DMS 273 (cell line): ENCODE measurements at regions not wholly inside any gene's neighbourhood (a gene's known extent, or its start where the extent isn't known, plus 50 kb on each side); places are given as distances from the start of the nearest gene placed in this dataset.

Experiments used
- DNase-seq: peaks from one replicate; lab custom pipeline; 2025; ENCODE audit not compliant: unreplicated experiment; lab: John Stamatoyannopoulos, UW

DNA sequence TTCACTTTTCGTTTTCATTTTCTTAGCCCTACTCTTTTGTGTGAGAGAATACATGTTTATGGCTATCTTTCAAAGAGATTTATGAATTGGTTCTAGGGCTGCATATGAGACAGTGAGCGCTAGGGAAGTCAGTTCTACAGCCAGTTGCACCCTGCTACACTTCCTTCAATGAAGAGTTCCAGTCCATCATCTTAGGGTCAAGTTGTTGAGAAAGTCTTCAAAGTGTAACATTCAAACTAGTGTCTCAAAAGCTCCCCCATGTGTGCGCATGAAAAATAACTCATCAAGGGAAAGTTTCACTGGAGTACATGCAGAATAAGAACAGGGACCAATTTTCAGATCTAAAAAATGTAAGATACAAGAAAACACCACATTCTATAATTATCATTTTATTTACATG lies 317.2 kb downstream of the DEPDC1B start:
- peak; percentile 61 for DNase-seq

DNA sequence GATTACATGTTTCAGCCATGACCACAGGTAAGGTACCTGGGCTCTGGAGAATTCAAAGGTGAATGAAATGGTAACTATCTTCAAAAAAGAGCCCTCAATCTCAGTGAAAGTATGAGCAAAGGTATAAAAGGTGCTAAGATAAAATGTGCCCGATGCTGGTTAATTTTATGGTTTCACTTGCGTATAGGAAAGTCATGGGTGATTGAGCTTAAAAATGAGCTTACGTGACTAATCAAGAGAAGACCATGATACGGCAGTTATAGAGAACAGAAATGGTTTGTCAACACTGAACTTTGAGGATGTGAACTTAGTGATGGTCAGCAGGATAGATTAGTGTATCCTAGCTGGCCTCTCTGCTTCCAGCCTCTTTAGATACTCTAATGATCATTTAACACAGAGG lies 320.1 kb downstream of the DEPDC1B start:
- no peak for DNase-seq

DNA sequence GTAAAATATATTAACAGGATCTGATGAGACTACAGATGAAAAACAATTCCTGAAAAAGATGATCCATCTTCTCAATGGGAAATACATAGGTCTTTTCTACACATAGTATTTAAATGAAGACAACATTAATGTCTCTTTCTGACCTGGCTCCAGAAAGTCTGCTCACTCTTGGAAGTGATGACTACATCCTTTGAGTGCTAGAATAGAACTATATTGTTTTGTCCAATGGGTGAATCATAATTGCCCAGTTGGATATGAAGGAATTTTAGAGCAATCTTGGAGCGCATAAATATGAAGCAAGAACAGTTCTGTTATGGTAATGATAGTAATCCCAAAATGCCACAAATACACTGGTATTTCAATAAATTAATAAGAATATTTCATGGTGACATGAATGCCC lies 322.1 kb downstream of the DEPDC1B start:
- DNase-seq: no peak

DNA sequence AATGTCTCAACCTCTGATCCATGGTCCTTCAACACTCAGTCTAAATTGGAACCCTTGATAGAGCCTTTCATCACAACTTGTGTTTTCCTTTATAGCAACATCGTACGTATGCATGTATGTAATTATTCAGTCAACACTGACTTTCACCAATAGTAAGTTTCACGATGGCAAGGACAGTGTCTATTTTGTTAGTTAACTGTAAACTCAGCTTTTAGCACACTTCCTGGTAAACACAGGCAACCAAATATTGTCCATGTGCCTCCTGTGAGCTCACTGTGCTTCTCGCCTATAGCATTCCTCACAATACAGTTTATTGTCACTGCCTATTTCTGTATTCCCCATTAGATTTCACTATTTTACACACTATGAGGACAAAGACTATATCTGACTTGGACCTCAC lies 323.1 kb downstream of the DEPDC1B start:
- no peak for DNase-seq

DNA sequence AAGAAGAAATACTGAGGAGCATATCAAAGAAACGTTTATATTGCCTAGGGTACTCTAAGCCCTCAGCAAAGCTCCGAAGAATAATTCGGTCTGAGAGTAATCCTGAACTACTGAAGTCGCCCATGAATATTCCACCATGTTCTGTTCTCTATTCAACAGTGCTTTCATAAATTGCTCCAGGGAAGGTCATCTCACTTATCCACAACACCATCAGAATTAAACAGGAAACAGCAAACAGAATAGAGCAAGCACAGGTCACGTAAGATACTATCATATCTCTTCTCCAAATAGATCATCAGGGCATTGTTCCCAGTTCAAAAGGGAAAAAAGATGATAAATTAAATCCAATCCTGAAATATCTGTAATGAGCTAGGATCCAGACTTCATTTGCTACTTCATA lies 325.6 kb downstream of the DEPDC1B start:
- DNase-seq: no peak

DNA sequence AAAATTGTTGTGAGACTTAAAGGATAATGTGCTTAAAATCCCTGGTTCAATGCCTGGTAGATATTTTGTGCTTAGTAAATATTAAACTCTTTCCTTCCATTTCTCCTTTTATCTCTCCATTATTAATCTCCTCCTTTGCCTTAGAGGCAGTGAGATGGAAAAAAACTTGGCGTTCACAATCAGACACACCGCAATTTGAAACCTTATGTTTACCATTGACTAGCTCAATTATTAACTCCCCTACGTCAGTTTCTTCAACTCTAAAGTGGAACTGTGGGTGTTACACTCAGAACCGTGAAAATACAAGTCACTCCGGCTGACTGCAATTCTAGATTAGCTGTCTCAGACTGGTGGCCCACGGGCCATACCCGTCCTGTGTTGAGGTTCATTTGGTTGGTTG lies 327.2 kb downstream of the DEPDC1B start:
- DNase-seq: no peak

DNA sequence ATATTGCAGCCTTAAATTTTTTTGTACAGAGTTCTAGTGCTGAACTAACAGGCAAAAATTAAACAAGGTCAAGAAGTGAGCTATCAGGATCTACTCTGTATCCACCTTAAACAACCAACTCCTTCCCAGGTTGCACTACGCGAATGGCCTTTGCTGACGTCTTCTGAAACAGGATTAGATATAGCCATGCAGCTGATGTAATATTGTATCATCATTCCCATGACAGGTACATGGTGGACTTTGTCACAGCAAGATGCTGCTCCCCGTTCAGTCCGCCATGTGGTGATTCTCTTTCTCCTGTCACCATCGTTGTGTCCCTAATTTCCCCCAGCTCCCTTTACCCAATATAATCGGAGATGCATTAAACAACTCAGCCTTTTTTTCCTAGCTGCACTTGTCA lies 328.9 kb downstream of the DEPDC1B start:
- no peak for DNase-seq

DNA sequence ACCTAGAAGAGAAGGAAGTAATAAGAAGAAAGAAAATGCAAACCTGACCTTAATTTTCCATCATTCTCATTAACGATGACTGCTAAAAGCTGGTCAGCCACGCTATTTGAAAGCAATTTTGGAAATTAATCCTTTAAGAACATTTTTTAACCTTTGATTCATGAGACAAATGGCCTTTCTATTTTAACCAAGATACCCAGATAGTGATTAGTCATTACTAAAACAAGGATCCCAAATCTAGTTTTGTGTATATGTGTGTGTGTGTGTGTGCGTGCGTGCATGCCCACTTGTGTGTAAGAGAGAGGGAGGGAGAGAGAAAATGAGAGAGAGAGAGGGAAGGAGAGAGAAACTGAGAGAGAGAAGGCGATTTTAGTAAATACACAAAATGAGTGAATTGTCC lies 329.5 kb downstream of the DEPDC1B start:
- DNase-seq: no peak

DNA sequence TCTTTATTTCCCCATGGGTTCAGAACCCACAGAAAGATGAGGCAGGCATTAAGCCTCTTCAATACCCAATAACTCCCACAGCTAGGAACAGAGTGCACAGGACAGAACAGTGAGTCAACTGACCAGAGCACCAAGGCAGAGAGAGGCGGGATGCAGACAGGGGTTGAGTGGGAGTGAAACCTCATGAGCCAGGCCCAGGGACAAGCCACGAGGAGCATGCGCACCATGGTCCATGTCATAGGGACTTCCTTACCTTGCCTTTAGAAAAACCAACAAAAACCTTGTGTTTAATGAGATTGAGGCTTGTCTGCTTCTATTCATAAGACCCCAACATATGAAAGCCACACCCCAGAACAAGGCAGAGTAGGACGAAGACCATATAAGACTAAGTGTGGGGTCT lies 330.6 kb downstream of the DEPDC1B start:
- no peak for DNase-seq

DNA sequence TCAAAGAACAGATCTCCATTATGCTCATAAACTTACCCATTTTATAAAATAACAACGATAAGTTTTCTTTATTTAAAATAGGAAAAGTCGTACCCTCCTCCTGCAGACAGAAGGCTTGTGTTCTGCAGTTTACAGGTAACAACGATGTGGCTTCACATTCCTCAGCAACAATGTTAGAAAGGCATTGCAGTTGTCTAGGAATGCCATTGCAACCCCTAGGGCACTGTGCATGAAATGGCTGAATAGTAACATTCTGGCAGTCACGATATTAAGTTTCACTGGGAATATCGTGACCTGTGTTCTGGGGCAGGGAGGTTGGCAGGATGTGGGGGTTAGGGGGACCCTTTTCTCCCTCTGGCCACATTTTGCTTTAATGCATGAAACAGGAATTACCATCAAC lies 331.9 kb downstream of the DEPDC1B start:
- no peak for DNase-seq

DNA sequence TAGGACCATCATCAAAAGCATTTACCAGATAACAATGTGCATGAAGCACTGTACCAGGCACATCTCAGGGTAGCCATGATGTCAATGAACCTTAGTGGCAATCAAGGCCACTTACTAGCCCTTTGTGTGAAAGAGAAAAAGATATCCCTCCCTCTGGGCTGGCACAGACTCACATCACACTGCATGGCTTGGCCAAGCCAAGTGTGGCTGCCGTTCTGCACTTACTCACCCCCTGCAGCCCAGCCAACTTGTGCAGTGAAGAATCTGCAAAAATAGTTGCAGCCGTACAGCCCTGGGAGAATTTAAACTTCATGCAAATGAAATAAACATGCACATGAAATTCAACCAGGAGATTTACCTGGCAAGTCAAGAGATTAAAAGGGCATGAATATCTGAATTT lies 333.5 kb downstream of the DEPDC1B start:
- peak; percentile 19 for DNase-seq

DNA sequence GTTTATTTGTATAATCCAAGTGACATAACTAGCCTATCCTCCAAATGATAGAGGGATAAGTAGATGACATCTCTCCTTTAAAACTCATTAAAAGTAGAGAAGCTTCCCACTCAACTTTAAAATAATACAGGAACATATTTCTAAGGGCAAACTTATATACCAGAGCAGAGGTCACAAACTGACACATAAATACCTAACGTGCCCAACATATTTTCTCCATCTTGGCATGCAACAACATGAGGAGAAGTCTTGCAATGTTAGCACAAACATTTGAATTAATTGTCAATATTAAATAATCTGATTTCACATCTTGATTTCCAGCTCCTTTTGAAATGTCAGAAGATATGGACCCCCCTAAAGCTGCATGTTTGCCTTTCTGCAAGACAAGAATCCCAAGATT lies 335.0 kb downstream of the DEPDC1B start:
- DNase-seq: no peak

DNA sequence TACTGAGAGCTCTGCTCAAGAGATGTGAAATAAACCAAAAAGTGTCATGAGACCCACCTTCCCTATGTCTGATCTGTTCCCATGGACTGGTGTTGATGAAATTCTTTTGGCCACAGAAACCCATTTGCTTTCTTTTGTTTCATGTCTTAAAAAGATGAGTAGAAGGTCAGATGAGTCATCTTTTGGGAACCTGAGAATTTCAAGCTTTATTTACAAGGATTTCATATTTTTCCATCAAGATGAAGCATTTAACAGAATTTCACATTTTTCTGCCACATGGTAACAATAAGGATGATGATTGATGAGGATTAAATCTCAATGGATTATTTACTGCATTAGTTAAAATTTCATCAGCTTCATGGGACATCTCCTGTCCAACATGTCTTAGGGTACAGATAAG lies 337.8 kb downstream of the DEPDC1B start:
- no peak for DNase-seq

DNA sequence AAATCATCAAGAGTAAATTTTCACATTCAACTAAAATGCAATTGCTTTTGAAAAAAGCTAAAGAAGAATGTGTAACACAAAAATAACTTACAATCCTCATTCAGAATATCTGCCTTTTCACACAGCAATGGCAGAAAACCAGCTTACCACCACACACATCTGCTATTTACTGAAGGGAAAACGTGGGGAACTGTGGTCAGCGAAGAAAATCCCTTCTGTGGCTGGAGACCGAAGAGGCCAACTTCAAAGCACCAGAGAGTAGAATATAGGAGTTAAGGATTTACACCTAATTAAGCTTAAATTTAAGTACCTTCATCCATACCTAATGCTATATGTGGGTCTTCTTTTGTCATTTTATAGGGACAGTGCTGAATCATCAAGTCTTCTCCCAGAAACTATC lies 339.6 kb downstream of the DEPDC1B start:
- no peak for DNase-seq

DNA sequence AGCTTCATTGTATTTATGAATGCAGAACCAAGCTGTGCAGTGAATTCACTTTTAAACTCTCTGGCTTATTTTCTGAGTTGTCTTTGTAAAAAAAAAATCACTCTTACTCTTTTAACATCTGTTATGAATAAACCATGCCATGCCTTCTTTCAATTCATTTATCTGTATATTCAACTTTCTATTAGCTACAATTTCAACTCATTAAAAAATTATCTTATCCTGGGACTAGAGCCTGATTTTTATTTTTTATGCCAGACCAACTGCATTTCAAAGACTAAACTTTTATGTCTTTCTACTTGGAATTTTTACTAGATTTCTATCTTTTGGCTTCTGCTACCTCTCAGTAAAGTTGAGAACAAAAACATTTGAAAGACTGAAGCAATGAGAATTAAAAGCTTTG lies 342.7 kb downstream of the DEPDC1B start:
- no peak for DNase-seq

DNA sequence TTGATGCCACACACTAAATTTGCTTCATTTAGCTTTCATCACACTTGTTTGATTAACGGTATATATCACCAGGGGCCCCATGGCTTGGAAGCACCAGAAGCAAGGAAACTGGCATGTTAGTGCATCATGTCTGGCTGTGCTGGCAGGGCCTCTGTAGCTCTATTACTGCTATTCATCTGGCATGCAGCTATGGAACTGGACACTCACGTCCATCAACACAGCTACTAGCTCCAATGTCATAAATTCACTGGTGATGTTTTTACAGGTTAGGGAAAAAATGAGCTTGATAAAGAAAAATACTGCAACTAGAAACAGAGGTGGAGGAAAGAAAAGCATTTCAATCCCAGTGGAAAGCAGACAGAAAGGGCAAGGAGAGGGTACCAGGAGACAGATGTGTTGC lies 343.2 kb downstream of the DEPDC1B start:
- peak; percentile 12 for DNase-seq

DNA sequence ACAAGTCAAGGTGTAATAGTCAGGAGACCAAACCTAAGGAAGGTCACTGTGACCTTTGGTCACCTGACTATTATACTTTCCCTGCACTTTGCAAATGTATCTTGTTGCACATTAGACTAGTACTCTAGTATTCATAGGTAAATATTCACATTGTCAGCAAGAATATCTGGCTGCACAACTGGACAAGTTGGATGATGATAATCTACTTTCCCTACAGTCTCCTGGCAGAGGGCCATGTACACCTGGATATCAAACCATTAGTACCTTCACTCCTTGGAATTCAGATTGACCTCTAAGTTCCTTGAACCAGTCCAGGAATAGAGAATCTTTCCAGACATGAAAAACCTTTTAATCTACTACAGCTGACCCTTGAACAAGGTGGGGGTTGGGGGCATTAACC lies 344.8 kb downstream of the DEPDC1B start:
- no peak for DNase-seq

DNA sequence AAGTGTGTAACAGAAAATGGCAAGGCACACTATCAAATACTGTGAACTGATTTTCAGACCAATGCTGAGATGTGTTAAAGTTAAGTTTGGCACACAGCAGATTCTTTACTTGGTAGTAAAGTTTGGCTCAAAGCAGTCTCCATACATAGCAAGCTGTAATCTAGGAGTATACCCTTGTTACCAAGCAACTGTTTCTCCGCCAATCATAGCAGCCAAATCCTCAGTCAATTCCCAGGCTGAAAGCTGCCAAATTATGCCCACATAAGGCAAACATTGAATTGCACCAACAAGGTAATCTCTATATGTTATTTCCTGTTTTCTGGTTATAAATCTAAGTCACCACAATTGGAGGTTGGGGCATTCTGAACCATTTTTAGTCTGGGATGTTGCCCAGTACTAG lies 345.7 kb downstream of the DEPDC1B start:
- DNase-seq: peak; percentile 64

DNA sequence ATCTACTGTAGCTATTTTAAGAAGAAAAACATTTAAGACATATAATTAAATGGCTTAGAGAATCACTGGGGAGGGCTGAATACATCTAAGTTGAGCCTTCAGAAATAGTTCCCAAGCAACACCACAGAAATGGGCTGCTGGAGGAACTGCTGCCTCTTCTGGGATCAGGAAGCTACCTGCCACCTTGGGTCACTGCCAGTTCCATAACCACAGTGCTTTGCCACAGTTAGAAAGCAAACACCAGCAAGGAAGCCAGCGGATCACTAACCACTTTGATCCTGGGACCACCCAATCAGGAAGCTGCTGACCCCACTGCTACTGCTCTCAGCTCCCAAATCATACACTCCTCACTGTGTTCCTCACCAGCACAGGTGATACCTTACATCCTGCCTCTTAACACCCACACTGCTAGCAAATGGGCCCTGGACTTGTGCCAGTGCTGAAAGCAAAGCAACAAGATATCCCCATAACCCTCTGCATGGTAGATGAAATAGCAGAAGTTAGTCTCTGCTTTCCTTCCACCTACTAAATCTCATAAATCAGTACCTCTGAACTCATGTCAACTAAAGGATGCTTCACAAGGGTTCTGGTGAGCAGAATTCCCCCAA lies 346.9 kb downstream of the DEPDC1B start:
- peak; percentile 28 for DNase-seq

DNA sequence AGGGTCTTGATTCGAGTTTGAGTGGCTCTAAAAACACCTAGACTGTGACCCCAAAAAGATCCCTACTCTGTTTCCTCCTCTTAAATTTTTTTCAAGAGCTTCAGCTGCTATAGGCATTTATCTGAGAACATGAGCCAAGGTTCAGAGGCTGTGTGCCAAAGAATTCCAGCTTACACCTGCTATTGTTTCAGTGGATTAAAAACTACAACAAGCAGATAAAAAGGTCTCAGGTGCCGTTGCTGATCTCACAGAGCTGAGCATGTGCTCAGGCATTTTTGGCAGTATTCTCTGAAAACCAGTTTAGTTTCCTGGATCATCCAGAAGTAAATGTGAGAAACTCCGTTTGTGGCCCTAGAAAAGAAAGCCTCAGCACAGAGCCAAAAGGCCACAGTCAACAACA lies 349.2 kb downstream of the DEPDC1B start:
- no peak for DNase-seq

DNA sequence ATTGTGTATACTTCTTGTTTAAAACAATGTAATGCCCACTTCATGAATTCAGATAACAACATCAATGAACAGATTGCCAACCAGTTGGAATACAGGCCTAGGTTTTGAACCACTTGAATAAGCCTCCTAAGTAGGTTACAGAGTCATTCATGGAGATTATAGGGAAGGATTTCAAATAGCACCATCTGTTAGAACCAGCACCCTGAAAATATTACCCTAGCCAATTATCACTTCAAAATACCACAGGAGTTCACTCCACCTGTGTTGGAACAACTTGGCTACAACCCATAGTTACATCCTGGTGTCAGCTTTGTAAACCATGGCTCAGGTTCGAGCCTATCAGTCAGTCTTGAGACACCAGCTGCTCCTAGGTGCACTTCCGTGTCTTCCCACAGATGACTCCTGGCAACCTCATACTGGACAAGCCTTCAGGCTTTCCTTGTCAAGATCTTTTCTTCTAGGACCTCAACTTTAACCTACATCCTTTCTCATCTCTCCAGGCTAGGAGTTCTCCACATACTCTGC lies 350.0 kb downstream of the DEPDC1B start:
- peak; percentile 65 for DNase-seq

DNA sequence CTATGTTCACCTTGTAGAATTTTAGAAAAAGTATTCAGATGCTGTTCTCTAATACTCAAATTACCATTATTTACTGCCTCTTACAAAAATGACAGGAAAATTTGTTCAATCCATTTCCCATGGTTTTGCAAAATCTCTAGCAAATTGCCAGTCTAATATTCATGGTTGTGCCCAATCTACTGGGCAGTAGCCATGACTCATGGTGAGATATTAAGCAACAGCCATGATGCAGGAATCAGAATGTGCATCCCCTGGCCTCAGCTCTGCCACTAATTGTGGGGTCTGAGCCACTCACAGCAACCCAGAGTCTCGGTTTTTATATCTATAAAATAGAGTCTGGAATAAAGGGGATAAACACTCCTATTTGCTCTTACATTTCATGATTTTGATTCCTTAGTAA lies 353.6 kb downstream of the DEPDC1B start:
- no peak for DNase-seq

DNA sequence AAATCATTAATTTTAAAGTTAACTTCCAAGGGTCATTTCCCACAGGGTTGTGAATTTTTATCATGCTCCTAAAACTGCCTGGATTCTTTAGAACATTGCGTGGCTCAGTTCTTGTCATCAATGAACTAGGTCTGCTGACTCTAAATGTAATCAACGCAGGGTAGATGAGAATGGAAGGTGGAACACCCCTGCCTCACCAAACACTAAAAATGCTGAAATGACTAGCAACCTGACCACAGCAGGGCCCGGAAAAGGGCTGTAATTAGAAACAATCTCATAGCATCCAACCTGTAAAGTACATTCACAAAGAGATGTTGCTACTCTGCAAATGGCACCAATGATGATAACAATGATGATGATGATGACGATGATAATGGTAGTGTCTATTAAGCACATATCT lies 356.9 kb downstream of the DEPDC1B start:
- no peak for DNase-seq
